ENCODE measurements at regions not wholly inside any gene's neighbourhood (a gene's known extent, or its start where the extent isn't known, plus 50 kb on each side); places are given as distances from the start of the nearest gene placed in this dataset.

- Histone ChIP-seq H3K36me3 (no peaks in the 10 kb centered on the region), H3K4me3 (no peak overlapping the region), H3K4me1 (ENCODE audit: insufficient read depth) (peaks cover 2% of the 10 kb centered on the region), H3K27ac (no peak overlapping the region), H3K27me3 (no peaks in the 10 kb centered on the region), H3K9me3 (no peaks in the 10 kb centered on the region)
- TF ChIP-seq EP300 (IDR thresholded peaks at IDR 0.05): no peak
- no peak for TF ChIP-seq POLR2A (IDR thresholded peaks at IDR 0.05)
- no peak for TF ChIP-seq CTCF (IDR thresholded peaks at IDR 0.05)
- intact Hi-C loops (cut with DNase I): no loop called here
- DNase-seq: no peak
- WGBS, 3 donors: 85 to 93% (median 88%) methylated on average over 9 of the region's 9 CpGs
These were observed 56.2 kb upstream of the SLC6A6 start for GRCh38 chr3:14346191-14346590.

DNA sequence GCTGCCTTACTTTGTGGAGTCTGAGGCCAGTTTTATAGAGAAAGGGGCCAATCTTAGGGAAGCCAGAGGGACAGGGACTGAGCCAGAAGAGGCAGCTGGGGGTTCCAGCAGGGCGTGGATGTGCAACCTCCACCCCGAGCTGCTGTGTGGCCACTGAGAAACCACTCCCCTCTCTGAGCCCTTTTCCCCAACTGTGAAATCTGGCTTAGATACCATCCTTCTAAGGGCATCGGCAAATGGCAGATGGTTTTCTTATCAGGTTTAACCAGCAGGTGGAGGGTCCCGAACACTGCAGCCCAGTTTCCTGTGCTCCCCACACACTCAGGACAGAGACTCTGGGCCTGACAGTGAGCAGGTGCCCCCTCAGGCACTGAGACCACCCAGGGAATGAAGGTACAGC lies 55.8 kb upstream of the SLC6A6 start:
- TF ChIP-seq CTCF (IDR thresholded peaks at IDR 0.05) (no peak), POLR2A (IDR thresholded peaks at IDR 0.05) (no peak), EP300 (IDR thresholded peaks at IDR 0.05) (no peak)
- intact Hi-C loops (cut with DNase I): no loop called here
- Histone ChIP-seq H3K27ac (no peak overlapping the region), H3K4me1 (ENCODE audit: insufficient read depth) (peaks cover 2% of the 10 kb centered on the region), H3K9me3 (no peaks in the 10 kb centered on the region), H3K4me3 (no peak overlapping the region), H3K27me3 (no peaks in the 10 kb centered on the region), H3K36me3 (no peaks in the 10 kb centered on the region)
- no peak for DNase-seq
- 76 to 94% (median 88%) methylated on average over 4 of the region's 4 CpGs for WGBS, 3 donors

DNA sequence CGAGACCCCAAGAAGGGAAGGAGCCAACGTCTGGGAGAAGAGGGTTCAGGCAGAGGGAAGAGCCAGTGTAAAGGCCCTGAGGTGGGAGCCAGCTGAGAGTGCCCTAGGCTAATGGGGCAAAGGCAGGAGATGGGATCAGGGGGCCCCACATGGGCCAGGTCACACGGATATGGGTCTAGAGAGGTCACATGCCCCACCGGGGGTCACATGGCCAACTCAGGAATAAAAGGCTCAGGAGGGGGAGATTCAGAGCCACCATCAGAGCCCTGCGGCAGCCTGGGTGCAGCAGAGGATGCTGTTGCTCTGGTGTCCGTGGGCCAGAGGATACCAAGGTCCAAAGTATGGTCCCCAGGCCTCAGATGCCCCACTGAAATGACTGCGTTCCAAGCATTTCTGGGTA lies 55.3 kb upstream of the SLC6A6 start:
- H3K4me1 ChIP-seq (ENCODE audit: insufficient read depth): peaks cover 2% of the 10 kb centered on the region
- no peak overlapping the region for H3K4me3 ChIP-seq
- 82 to 86% (median 83%) methylated on average over 7 of the region's 7 CpGs for WGBS, 3 donors
- no peaks in the 10 kb centered on the region for H3K36me3 ChIP-seq
- H3K27ac ChIP-seq: no peak overlapping the region
- TF ChIP-seq POLR2A (IDR thresholded peaks at IDR 0.05) (no peak), CTCF (IDR thresholded peaks at IDR 0.05) (no peak), EP300 (IDR thresholded peaks at IDR 0.05) (no peak)
- H3K27me3 ChIP-seq: no peaks in the 10 kb centered on the region
- intact Hi-C loops (cut with DNase I): no loop called here
- no peaks in the 10 kb centered on the region for H3K9me3 ChIP-seq
- DNase-seq: no peak

DNA sequence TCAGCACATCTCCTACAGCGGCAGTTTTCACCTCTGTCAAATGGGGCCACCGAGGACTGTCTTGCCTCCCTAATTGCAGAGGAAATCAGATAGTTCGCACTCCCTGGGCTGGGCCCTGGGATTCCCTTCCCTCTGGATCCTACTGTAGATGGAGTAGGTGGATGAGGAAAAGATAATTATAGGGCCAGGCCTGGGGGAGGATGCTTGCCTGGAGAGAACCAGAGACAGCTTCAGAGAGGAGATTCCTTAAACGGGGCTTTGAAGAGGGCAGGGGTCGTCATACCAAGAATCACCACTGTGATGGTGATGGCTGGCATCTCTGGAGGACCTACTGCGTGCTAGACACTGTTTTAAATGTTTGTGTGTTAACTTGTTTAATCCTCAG lies 50.8 kb upstream of the SLC6A6 start:
- H3K4me1 ChIP-seq (ENCODE audit: insufficient read depth): no peaks in the 10 kb centered on the region
- intact Hi-C loops (cut with DNase I): no loop called here

More for the DNA sequence above, 50.8 kb upstream of the SLC6A6 start:
- H3K27me3 ChIP-seq: no peaks in the 10 kb centered on the region
- no peak overlapping the region for H3K27ac ChIP-seq
- no peaks in the 10 kb centered on the region for H3K9me3 ChIP-seq
- H3K36me3 ChIP-seq: no peaks in the 10 kb centered on the region
- H3K4me3 ChIP-seq: no peak overlapping the region
- 63 to 72% (median 69%) methylated on average over 6 of the region's 6 CpGs for WGBS, 3 donors
- TF ChIP-seq POLR2A (IDR thresholded peaks at IDR 0.05) (no peak), CTCF (IDR thresholded peaks at IDR 0.05) (no peak), EP300 (IDR thresholded peaks at IDR 0.05) (no peak)
- DNase-seq: no peak

Data from ovary (tissue), 7 donors.